HG03060 (cell line): ENCODE measurements at regions not wholly inside any gene's neighbourhood (a gene's known extent, or its start where the extent isn't known, plus 50 kb on each side); places are given as distances from the start of the nearest gene placed in this dataset.
"Not testable (repeated sequence)": the region's sequence is repeated elsewhere in the genome, so short reads cannot be mapped to it uniquely, and the experiment has no call there.

Experiments
- ATAC-seq: cut with Tn5 transposase; IDR thresholded peaks from one replicate; pipeline ENCODE4 v1.9.1; 2021; ENCODE audit warnings: low read depth, moderate number of reproducible peaks; ENCODE audit not compliant: unreplicated experiment

GRCh38 chr18:35822413-35822812 is 150.1 kb upstream of the RMP24 start:
- no peak for ATAC-seq

DNA sequence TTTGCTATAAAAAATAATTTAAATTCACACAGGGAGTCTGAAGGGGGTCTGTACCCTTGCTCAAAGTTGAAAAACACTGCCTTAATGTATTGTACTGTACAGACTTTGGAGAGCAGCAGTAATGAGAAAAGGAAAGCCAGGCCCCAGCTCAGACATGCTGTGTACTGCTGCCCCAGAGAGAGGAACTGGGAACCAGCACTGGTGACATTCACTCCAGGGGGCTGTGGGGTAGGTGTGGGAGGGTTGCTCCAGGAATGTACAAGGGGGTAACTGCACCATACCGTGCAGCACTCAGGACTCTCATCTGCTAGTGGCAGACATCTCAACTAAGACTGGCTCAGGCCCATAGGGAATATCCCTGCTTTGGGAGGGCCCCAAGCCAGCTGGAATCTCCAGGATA is 146.0 kb upstream of the RMP24 start:
- ATAC-seq = no peak

DNA sequence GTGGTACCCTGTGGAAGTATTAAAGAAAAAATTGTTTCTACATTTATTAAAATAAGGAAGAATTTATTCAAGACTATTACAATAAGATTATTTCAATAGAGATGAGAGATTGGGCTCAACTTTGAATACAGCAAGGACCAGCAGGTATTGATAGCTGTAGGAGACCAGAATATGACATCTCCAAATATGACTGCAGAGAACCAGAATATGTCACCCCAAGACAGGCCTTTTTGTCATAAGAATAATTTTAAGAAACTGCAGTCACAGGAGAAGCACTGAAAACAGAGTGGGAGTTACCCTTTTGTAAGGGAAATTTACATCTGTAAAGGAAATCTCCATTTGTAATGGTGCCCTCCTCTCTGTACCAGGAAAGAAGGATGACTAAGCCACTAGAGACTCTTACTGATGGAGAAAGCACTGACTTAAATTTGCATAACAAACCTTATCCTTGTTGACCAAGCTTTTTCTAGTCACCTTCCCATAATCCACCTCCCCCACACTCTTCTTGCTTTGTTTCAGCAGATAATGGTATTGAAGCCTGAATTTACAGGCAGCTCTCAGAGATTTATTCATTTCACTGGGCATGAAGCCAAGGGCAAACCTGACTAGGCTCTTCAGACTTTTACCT is 145.1 kb upstream of the RMP24 start:
- ATAC-seq = no peak

DNA sequence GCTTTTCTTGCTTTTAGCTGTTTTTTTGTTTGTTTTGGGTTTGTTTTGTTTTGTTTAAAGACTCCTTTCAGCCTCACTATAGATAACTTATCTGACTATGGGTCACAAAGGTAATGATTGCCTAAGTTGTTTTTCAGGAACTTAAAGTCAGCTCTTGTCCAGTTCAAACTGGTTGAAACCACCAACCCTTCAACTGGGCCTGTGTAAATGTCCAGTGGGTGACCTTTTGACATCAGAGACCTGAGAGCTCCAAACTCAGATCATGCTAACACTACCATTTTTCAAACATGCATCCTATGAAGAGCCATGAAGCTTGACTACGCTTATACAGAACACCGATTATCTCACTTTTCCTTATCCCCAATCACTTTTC is 144.6 kb upstream of the RMP24 start:
- ATAC-seq = no peak

- ATAC-seq = no peak
Observed at GRCh38 chr18:35828591-35828990, 143.9 kb upstream of the RMP24 start.

DNA sequence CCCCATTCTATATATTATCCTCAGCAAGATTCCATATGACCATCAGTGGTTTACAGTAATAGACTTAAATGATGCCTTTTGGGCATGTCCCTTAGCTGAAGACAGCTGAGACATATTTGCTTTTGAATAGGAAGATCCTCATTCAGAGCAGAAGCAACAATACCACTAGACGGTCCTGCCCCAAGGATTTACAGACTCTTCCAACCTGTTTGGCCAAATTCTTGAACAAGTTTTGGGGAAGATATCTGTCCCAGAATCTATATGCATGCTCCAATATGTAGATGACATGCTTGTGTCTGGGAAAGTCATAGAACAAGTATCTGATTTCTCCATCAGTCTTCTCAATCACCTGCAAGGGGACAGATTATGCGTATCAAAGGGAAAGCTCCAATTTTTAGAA is 137.1 kb upstream of the RMP24 start:
- ATAC-seq = no peak

DNA sequence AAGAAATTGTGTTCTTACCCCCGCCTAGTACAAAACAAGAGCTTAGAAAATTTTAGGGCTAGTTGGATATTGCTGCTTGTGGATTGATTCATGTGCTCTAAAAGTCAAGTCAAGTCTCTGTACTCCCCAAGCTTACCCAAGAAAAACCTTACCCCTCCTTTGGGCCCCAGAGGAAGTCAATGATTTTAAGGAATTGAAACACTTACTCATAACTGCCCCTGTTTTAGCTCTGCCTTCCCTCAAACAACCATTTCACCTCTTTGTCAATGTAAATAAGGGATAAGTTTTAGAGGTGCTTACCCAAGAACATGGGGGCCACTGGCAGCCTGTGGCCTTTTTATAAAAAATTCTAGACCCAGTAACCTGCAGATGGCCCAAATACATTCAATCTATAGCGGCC is 136.6 kb upstream of the RMP24 start:
- ATAC-seq = peak; percentile 97

DNA sequence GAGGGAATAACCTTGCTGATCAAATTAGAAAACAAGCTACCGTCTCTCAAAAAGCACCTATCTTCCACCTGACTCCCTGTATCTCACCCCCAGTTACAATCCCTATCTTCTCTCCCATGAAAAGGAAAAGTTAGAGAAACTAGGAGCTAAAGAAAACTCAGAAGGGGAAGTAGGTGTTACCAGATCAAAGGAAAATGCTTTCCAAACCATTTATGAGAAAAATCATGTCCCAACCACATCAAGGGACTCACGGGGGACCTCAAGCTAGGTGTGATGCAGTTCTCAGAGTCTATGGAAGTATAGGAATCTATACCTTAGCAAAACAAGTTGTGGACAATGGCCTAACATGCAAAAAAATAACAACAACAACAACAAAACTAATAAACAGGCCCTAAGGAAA is 135.5 kb upstream of the RMP24 start:
- ATAC-seq = no peak

DNA sequence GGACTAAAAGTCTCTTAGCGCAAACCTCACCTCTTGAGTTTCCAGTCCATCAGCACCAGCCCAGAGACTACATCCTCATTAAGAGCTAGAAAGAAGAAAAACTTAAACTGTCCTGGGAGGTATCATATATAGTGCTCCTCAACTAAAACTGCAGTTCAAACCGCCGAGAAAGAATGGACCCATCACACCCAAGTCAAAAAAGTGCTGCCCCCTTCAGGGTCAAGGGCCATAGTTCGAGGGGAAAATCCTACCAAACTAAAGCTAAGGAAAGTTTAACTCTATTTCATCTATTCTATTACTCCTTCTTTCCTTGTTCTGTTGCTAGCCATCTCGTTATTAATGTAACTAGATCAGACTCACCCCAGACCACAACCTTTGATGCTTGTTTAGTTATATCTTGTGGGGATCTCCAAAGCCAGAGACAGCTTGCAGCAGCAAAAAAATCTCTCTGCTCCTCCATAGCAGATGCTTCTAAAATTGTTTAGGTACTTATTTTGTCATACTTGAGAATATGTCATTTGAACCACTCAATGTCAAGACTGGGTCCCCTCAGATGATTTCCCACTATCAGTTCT is 134.5 kb upstream of the RMP24 start:
- ATAC-seq = no peak

DNA sequence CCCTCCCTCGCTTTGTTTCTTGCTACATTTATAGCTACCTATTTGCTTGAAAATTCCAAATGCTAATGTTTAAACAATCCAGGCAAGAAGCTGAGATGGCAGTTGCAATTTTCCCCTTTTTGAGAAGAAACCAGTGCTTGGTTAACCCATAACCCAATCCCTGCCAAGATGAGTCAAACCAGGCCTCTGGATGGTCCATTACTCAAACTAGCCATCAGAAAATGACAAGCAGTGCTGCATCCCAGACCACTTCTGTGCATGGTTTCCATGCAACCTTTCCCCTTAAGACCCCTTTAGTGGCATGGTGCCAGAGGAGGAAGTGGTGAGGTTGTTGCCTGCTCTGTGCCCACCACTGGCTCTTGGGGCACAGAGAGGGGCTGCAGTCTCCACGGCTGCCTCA is 131.2 kb upstream of the RMP24 start:
- no peak for ATAC-seq

DNA sequence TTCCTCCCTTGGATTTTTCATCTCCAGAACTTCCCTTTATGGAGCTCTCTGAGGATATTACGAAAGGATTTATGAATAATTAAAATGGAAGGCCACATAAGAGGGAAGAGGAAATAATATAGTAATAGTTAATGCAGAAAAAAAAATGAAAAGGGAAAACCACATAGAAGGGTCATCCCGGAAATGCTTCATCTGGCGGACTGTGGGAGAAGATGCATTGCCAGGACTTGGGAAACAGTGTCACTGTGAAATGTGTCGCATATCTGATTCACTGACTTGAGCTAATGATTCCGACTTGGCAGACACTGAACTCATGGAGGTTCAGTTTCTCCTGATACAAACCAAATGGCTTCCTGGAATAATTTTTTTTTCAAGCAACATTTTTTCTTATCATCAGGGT is 129.9 kb upstream of the RMP24 start:
- no peak for ATAC-seq

GRCh38 chr18:35848321-35848720 is 124.2 kb upstream of the RMP24 start:
- ATAC-seq = not testable (repeated sequence)

- ATAC-seq = not testable (repeated sequence)
Observed at GRCh38 chr18:35849241-35849640, 123.2 kb upstream of the RMP24 start.

GRCh38 chr18:35851286-35851970 is 121.1 kb upstream of the RMP24 start:
- no peak for ATAC-seq

- ATAC-seq = no peak
Observed at GRCh38 chr18:35852786-35853185, 119.7 kb upstream of the RMP24 start.

GRCh38 chr18:35854095-35854494 is 118.4 kb upstream of the RMP24 start:
- no peak for ATAC-seq

- ATAC-seq = no peak
Observed at GRCh38 chr18:35856178-35856577, 116.3 kb upstream of the RMP24 start.

DNA sequence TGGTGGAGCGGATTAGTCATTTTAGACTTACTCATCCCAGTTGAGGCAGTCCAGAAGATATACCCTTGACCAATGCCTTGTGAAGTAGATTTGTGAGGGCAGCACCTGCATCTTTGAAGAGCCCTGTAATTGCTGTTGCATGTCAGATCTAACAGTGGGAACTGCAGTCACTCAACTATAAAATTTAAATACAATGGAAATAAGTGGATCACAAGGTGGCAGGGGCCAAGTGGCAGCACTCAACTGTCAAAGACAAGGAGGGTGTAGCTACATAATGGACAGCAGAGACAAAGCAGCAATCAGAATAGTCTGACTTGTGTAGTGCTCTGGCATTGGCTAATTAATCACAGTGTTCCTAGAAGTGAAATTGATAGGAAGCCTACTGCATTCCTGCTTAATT is 115.8 kb upstream of the RMP24 start:
- ATAC-seq = not testable (repeated sequence)

DNA sequence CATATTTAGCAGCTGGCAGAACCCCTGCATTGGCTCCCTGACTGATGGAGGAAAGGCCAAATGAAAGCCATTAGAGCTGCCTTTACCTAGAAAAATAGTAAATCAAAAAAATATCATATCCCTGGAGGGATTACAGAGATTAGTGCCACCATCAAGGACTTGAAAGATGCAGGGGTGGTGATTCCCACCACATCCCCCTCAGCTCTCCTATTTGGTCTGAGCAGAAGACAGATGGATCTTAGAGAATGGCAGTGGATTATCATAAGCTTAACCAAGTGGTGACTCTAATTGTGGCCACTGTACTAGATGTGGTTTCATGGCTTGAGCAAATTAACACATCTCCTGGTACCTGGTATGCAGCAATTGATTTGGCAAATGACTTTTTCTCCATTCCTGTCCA is 114.9 kb upstream of the RMP24 start:
- ATAC-seq = not testable (repeated sequence)

DNA sequence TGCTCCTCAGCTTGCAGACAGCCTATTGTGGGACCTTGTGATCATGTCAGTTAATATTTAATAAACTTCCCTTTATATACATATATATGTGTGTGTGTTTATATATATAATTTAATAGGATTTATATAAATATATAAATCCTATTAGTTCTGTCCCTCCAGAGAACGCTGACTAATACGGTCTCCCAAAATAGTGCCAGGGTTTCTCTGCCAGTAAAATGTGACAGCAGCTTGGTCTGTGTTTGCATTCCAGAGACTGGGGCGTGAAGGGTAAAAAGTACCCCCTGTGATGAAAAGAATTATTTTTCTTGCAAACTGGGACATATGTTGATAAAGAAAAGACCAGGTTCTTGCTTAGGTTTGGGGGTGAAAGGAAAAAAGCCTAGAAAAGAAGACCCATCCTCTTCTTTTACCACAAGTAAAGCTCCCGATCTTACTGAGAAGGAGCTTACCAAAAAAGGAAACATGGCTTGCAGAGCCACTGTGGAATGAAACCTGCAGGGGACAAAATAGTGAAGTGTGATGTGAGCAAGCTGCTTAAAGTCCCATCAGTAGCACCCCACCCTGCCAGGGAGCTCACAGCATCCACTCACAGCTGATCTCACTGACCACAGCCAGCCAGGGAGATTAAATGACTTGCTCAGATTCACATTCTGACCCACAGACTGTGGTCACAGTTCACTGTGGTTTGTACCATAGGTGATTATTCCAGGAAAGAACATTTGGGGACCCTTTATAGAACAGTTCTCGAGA is 110.9 kb upstream of the RMP24 start:
- ATAC-seq = no peak

DNA sequence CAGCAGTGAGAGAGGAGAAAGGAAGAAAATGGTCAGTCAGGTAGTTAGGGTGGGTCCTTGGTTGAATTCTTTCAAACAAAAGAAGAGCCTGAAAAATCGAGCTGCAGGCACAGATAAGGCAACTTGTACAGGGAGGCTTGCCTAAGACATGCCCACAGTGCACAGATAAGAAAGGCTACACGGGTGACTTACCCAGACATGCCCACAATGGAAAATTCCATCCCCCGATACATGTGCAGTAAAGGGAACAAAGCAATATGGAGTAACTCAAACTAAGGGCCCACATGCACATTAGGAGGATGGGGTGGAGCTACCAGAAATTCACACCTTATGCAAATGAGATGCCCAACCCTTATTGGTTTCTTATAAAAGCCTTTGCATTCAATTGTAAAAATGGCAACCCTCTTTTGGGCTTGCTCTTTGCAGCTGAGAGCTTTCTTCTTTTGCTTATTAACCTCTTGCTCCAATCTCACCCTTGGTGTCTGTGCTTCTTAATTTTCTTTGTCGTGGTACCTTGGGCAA is 110.3 kb upstream of the RMP24 start:
- ATAC-seq = no peak
